ENCODE measurements at regions not wholly inside any gene's neighbourhood (a gene's known extent, or its start where the extent isn't known, plus 50 kb on each side); places are given as distances from the start of the nearest gene placed in this dataset.
A peak's percentile ranks its signal among the peaks of the same experiment; 100 is the strongest.
"Not testable (repeated sequence)": the region's sequence is repeated elsewhere in the genome, so short reads cannot be mapped to it uniquely, and the experiment has no call there.

- no peak for DNase-seq
Measured at GRCh38 chr2:65628156-65628555, 195.8 kb upstream of the SPRED2 start.

- DNase-seq: no peak
Measured at GRCh38 chr2:65626831-65627230, 194.4 kb upstream of the SPRED2 start.

- DNase-seq: no peak
Measured at GRCh38 chr2:65625982-65626381, 193.6 kb upstream of the SPRED2 start.

- DNase-seq: no peak
Measured at GRCh38 chr2:65622951-65623535, 190.6 kb upstream of the SPRED2 start.

GRCh38 chr2:65622499-65622898 is 190.1 kb upstream of the SPRED2 start:
- no peak for DNase-seq

GRCh38 chr2:65620524-65620923 is 188.1 kb upstream of the SPRED2 start:
- no peak for DNase-seq

- no peak for DNase-seq
Measured at GRCh38 chr2:65620026-65620425, 187.6 kb upstream of the SPRED2 start.

- DNase-seq: no peak
Measured at GRCh38 chr2:65615602-65616001, 183.2 kb upstream of the SPRED2 start.

GRCh38 chr2:65613968-65614555 is 181.7 kb upstream of the SPRED2 start:
- no peak for DNase-seq

GRCh38 chr2:65611488-65611887 is 179.1 kb upstream of the SPRED2 start:
- no peak for DNase-seq

- no peak for DNase-seq
Measured at GRCh38 chr2:65608916-65609315, 176.5 kb upstream of the SPRED2 start.

GRCh38 chr2:65608466-65608865 is 176.1 kb upstream of the SPRED2 start:
- no peak for DNase-seq

- no peak for DNase-seq
Measured at GRCh38 chr2:65607662-65608305, 175.4 kb upstream of the SPRED2 start.

- DNase-seq: no peak
Measured at GRCh38 chr2:65605743-65606058, 173.3 kb upstream of the SPRED2 start.

- DNase-seq: no peak
Measured at GRCh38 chr2:65605058-65605742, 172.8 kb upstream of the SPRED2 start.

GRCh38 chr2:65604246-65604645 is 171.8 kb upstream of the SPRED2 start:
- no peak for DNase-seq

- DNase-seq: no peak
Measured at GRCh38 chr2:65602603-65603235, 170.3 kb upstream of the SPRED2 start.

GRCh38 chr2:65600871-65601270 is 168.5 kb upstream of the SPRED2 start:
- DNase-seq: not testable (repeated sequence)

- DNase-seq: not testable (repeated sequence)
Measured at GRCh38 chr2:65600351-65600750, 168.0 kb upstream of the SPRED2 start.

- no peak for DNase-seq
Measured at GRCh38 chr2:65599693-65600092, 167.3 kb upstream of the SPRED2 start.

GRCh38 chr2:65598996-65599395 is 166.6 kb upstream of the SPRED2 start:
- DNase-seq: no peak

- no peak for DNase-seq
Measured at GRCh38 chr2:65598264-65598663, 165.9 kb upstream of the SPRED2 start.

- peak; percentile 43 for DNase-seq
Measured at GRCh38 chr2:65595630-65596029, 163.2 kb upstream of the SPRED2 start.

GRCh38 chr2:65594150-65594549 is 161.8 kb upstream of the SPRED2 start:
- no peak for DNase-seq
